PC-3 (cell line): ENCODE measurements at regions not wholly inside any gene's neighbourhood (a gene's known extent, or its start where the extent isn't known, plus 50 kb on each side); places are given as distances from the start of the nearest gene placed in this dataset.

Experiments
- EZH2 ChIP-seq: fragments of 300-600 bp; sonication (generic); IDR thresholded peaks from one replicate; pipeline ENCODE4 v1.6.1; 2017; ENCODE audit warnings: antibody characterized with exemption, mild to moderate bottlenecking, low read length; ENCODE audit not compliant: unreplicated experiment
- EZH2phosphoT487 ChIP-seq: fragments of 300-600 bp; sonication (generic); IDR thresholded peaks from 2 replicates; pipeline ENCODE4 v1.6.1; 2018; ENCODE audit warnings: mild to moderate bottlenecking, antibody characterized with exemption, low read length, borderline replicate concordance
- TF ChIP-seq, protein P1 (sequence below): fragments of 300-600 bp; sonication (generic); conservative IDR thresholded peaks from 2 replicates; pipeline ENCODE4 v1.5.1; 2017; ENCODE audit warnings: antibody characterized with exemption, low read depth, mild to moderate bottlenecking, low read length

DNA sequence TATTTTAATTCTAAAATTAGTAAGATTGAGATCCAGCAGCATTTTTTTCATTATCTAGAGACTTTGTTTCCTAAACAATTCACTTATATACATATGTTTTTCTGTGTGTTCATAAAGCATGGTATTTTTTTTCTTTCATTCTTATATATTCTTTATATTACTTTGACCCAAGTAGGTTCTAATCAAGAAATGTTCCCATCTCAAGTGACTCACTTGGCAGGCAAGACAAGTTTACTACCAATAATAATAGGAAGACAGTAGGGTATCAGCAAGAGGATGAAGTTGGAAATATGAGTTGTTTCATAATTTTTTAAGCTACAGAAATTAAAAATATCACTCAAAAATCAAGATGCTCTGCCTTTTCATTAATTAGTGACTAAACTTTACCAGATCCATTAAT, 613.4 kb upstream of the ATP2B1 start:
- TF ChIP-seq, protein P1, sequence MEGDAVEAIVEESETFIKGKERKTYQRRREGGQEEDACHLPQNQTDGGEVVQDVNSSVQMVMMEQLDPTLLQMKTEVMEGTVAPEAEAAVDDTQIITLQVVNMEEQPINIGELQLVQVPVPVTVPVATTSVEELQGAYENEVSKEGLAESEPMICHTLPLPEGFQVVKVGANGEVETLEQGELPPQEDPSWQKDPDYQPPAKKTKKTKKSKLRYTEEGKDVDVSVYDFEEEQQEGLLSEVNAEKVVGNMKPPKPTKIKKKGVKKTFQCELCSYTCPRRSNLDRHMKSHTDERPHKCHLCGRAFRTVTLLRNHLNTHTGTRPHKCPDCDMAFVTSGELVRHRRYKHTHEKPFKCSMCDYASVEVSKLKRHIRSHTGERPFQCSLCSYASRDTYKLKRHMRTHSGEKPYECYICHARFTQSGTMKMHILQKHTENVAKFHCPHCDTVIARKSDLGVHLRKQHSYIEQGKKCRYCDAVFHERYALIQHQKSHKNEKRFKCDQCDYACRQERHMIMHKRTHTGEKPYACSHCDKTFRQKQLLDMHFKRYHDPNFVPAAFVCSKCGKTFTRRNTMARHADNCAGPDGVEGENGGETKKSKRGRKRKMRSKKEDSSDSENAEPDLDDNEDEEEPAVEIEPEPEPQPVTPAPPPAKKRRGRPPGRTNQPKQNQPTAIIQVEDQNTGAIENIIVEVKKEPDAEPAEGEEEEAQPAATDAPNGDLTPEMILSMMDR = no peak
- TF ChIP-seq EZH2 (no peak), EZH2phosphoT487 (no peak)
